ENCODE measurements at regions not wholly inside any gene's neighbourhood (a gene's known extent, or its start where the extent isn't known, plus 50 kb on each side); places are given as distances from the start of the nearest gene placed in this dataset.

- no peak for TF ChIP-seq REST (IDR thresholded peaks at IDR 0.05; ENCODE audit: borderline replicate concordance)
- TF ChIP-seq REST (CRISPR knock-in tag; IDR thresholded peaks at IDR 0.05; ENCODE audit: low read depth): no peak
- TF ChIP-seq MEIS2 (IDR thresholded peaks at IDR 0.05; ENCODE audit: partially characterized antibody): no peak
- TF ChIP-seq BRCA1 (IDR thresholded peaks at IDR 0.05): no peak
- no peak for TF ChIP-seq BRCA1 (CRISPR knock-in tag; IDR thresholded peaks at IDR 0.05)
- TF ChIP-seq HDAC8 (tag; IDR thresholded peaks at IDR 0.05): no peak
- TF ChIP-seq MLX (CRISPR knock-in tag; conservative IDR thresholded peaks at IDR 0.05): no peak
These were observed 94.7 kb upstream of the FOXN2 start (continued) for GRCh38 chr2:48219555-48220436.

Measured in K562 (cell line).